B cell (primary cell): ENCODE measurements at regions not wholly inside any gene's neighbourhood (a gene's known extent, or its start where the extent isn't known, plus 50 kb on each side); places are given as distances from the start of the nearest gene placed in this dataset.

Experiments used
- CTCF ChIP-seq: fragments of 200-600 bp; IDR thresholded peaks from one replicate; pipeline ENCODE4 v1.8.0; 2022; ENCODE audit warnings: antibody characterized with exemption, mild to moderate bottlenecking
- EZH2 ChIP-seq: IDR thresholded peaks from 2 replicates; pipeline ENCODE4 v1.6.1; 2012; ENCODE audit warnings: borderline replicate concordance, low read depth, mild to moderate bottlenecking, moderate library complexity, low read length; ENCODE audit not compliant: insufficient read depth, poor library complexity, severe bottlenecking

GRCh38 chr11:119912229-119912628, 183.2 kb upstream of the NECTIN1 start:
- no peak for TF ChIP-seq CTCF
- TF ChIP-seq EZH2: no peak
